Nephron (organoid): ENCODE measurements at regions not wholly inside any gene's neighbourhood (a gene's known extent, or its start where the extent isn't known, plus 50 kb on each side); places are given as distances from the start of the nearest gene placed in this dataset.
A peak's percentile ranks its signal among the peaks of the same experiment; 100 is the strongest.

Experiments
- H3K27ac Mint-ChIP-seq, 3 experiments: 2 replicates each; pipeline ENCODE4 v1.8.0; 2020; ENCODE audit warnings: mixed read lengths in 3 of 3, mild to moderate bottlenecking in 2 of 3, moderate library complexity in 1 of 3
- H3K27me3 Mint-ChIP-seq: 2 replicates; pipeline ENCODE4 v1.8.0; 2021; ENCODE audit warnings: low read depth, mild to moderate bottlenecking, moderate library complexity, mixed read lengths
- H3K36me3 Mint-ChIP-seq: 2 replicates; pipeline ENCODE4 v1.8.0; 2020; ENCODE audit warnings: low read depth, mixed read lengths
- H3K4me1 Mint-ChIP-seq: 2 replicates; pipeline ENCODE4 v1.8.0; 2020; ENCODE audit warnings: mixed read lengths
- H3K4me3 Mint-ChIP-seq, 3 experiments: 2 replicates each; pipeline ENCODE4 v1.8.0; 2020; ENCODE audit warnings: mild to moderate bottlenecking in 3 of 3, mixed read lengths in 3 of 3, moderate library complexity in 2 of 3
- H3K9me3 Mint-ChIP-seq: 2 replicates; pipeline ENCODE4 v1.8.0; 2020; ENCODE audit warnings: mixed read lengths
- TF ChIP-seq, protein P1 (sequence below), 3 experiments: fragments of 200-600 bp; sonication (generic); IDR thresholded peaks; one replicate each; pipeline ENCODE4 v1.5.0; 2021; ENCODE audit warnings: antibody characterized with exemption in 3 of 3; ENCODE audit not compliant: unreplicated experiment in 3 of 3

DNA sequence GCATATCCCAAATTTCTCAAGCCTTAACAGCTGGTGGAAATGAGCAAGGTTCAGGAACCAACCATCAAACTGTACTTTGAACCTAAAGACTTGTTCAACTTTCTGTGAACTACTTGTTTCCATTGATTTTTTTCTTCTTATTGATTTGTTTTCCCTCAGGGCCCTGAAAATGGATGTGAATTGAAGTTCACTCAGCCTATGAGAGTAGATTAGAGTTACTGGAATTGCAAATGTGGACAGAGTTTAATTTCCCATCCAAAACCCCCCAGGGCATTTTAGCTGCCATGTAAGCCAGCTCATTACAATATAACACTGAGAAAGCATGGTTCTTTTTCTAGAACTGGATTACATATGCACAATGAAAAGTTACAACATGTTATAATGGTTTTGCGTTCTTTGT lies 1105.7 kb downstream of the REEP3 start:
- TF ChIP-seq, protein P1, sequence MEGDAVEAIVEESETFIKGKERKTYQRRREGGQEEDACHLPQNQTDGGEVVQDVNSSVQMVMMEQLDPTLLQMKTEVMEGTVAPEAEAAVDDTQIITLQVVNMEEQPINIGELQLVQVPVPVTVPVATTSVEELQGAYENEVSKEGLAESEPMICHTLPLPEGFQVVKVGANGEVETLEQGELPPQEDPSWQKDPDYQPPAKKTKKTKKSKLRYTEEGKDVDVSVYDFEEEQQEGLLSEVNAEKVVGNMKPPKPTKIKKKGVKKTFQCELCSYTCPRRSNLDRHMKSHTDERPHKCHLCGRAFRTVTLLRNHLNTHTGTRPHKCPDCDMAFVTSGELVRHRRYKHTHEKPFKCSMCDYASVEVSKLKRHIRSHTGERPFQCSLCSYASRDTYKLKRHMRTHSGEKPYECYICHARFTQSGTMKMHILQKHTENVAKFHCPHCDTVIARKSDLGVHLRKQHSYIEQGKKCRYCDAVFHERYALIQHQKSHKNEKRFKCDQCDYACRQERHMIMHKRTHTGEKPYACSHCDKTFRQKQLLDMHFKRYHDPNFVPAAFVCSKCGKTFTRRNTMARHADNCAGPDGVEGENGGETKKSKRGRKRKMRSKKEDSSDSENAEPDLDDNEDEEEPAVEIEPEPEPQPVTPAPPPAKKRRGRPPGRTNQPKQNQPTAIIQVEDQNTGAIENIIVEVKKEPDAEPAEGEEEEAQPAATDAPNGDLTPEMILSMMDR (IDR thresholded peaks at IDR 0.05; ENCODE audit: unreplicated experiment in 3 of 3), result no peak
- Mint-ChIP-seq H3K36me3 (no peaks in the 10 kb centered on the region), H3K9me3 (no peaks in the 10 kb centered on the region), H3K27ac (no peak overlapping the region), H3K4me3 (no peak overlapping the region), H3K4me1 (peaks cover 6% of the 10 kb centered on the region), H3K27me3 (no peaks in the 10 kb centered on the region)

DNA sequence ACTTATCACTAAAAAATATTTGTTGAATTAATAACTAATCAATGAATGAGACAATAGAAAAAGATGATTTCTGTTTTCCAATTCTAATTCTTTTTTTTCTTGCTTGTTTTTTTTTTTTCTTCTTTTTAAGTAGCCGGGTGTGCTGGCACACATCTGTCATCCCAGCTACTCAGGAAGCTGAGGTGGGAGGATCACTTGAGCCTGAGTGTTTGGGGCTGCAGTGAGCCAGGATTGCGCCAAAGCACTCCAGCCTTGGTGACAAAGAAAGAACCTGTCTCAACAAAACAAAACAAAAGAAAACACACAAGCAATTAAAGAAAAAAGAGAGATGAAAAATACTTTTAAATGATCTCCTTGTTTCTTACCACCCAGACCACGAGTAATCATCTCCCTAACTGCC lies 1109.3 kb downstream of the REEP3 start:
- Mint-ChIP-seq H3K27ac (peak overlapping the region in 1 of 3 experiments; percentile 36), H3K36me3 (no peaks in the 10 kb centered on the region), H3K27me3 (no peaks in the 10 kb centered on the region), H3K4me1 (peaks cover 6% of the 10 kb centered on the region), H3K4me3 (no peak overlapping the region), H3K9me3 (no peaks in the 10 kb centered on the region)
- TF ChIP-seq, protein P1 (IDR thresholded peaks at IDR 0.05; ENCODE audit: unreplicated experiment in 3 of 3), result no peak

DNA sequence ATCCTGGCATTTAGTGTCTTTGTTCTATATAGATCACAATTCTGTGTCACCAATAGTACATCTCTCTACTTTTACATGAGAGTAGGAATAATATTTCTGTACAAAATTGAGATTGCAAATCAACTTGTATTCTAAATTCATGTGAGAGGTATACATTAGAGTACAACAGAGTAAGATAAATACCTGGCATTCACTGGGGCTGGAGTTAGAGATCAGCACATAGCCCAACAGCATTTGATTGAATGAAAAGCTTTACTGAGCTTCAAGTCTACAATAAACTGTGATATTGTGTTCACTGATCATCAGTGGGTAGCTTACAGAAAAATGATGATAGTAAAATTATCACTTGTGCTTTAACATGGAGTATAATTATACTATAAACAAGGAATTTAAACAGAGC lies 1114.7 kb downstream of the REEP3 start:
- peaks cover 5% of the 10 kb centered on the region for H3K4me1 Mint-ChIP-seq
- TF ChIP-seq, protein P1 (IDR thresholded peaks at IDR 0.05; ENCODE audit: unreplicated experiment in 3 of 3), result no peak
- H3K4me3 Mint-ChIP-seq, result no peak overlapping the region
- H3K27ac Mint-ChIP-seq, result no peak overlapping the region
- H3K9me3 Mint-ChIP-seq, result no peaks in the 10 kb centered on the region
- no peaks in the 10 kb centered on the region for H3K27me3 Mint-ChIP-seq
- H3K36me3 Mint-ChIP-seq, result no peaks in the 10 kb centered on the region

DNA sequence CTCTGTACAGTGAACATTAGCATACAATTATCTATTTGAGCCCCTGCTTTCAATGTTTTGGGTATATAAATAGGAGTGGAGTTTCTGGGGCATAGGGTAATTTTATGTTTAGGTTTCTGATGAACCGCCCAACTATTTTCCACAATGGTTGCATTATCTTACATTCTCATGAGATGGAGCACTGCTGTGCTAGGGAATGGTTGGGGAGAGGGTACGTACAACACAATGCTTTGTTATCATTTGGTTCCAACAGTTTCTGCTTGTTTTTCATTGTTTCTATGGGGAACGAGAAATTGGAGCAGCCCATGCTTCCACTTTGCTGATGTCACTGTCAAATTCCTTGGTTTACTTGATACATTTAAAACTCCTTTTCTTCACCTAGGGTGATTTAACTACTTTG lies 1115.3 kb downstream of the REEP3 start:
- Mint-ChIP-seq H3K9me3 (no peaks in the 10 kb centered on the region), H3K4me1 (no peaks in the 10 kb centered on the region), H3K27me3 (no peaks in the 10 kb centered on the region), H3K4me3 (no peak overlapping the region), H3K36me3 (no peaks in the 10 kb centered on the region), H3K27ac (no peak overlapping the region)
- TF ChIP-seq, protein P1 (IDR thresholded peaks at IDR 0.05; ENCODE audit: unreplicated experiment in 3 of 3), result no peak

DNA sequence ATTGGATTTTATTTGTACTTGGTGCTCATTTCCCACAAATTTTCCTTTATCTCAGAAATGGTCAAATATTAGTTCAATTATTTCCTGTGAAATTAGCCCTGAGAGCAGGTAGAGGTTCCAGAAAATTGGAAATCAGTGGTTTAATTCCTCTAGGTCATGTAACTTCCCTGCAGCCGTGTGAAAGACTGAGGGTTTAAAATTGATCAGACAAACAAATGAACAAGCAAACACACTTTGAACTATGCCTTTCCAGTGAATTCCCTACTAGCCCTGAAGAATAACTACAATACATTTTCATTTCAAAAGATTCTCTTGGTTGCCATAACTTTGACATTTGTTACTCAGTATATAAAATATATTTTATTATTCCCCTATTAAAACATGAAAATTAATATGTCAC lies 1116.7 kb downstream of the REEP3 start:
- Mint-ChIP-seq H3K36me3 (no peaks in the 10 kb centered on the region), H3K9me3 (no peaks in the 10 kb centered on the region), H3K4me3 (no peak overlapping the region), H3K27ac (no peak overlapping the region), H3K4me1 (no peaks in the 10 kb centered on the region), H3K27me3 (no peaks in the 10 kb centered on the region)
- TF ChIP-seq, protein P1 (IDR thresholded peaks at IDR 0.05; ENCODE audit: unreplicated experiment in 3 of 3), result no peak

DNA sequence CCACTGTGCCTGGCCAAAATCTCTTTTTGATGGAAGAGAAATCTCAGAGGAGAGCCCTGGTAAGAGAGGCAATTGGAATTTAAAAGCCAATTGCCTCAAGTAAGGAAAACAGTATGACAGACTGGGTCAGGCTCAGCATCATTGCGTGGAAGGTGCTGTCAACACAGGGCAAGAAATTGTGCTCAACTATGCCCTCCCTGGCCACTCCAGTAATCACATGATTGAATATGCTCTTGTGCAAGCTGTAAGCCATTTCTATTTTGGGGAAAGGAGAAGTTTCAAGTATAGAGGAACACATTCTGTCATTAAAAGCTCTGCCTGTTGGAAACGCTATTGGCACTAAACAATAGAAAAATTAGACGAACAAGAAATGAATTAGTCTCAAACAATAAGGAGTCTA lies 1127.7 kb downstream of the REEP3 start:
- Mint-ChIP-seq H3K4me3 (no peak overlapping the region), H3K9me3 (no peaks in the 10 kb centered on the region), H3K4me1 (no peaks in the 10 kb centered on the region), H3K27me3 (no peaks in the 10 kb centered on the region), H3K27ac (no peak overlapping the region), H3K36me3 (no peaks in the 10 kb centered on the region)
- TF ChIP-seq, protein P1 (IDR thresholded peaks at IDR 0.05; ENCODE audit: unreplicated experiment in 3 of 3), result peak in 1 of 3 experiments; percentile 8
